GM12878 (cell line): ENCODE measurements at regions not wholly inside any gene's neighbourhood (a gene's known extent, or its start where the extent isn't known, plus 50 kb on each side); places are given as distances from the start of the nearest gene placed in this dataset.

Experiments used
- ATAC-seq: fragments of 200-7000 bp; cut with Tn5 transposase; 3 replicates; pipeline ENCODE4 v1.9.1; 2020; ENCODE audit warnings: mild to moderate bottlenecking, moderate library complexity
- BruUV-seq: library from RNA; stranded (reverse); fragments of 400-500 nt; replicated peaks from 2 replicates; lab custom pipeline; 2021; lab: Mats Ljungman, UMichigan
- CTCF ChIA-PET: fragments of 300-600 bp; sonication (Branson Sonifier 250); formaldehyde crosslinking; extraction: SDS; loops from one replicate; lab custom pipeline; 2021; ENCODE audit warnings: inconsistent platforms; lab: Yijun Ruan, JAX
- POLR2A ChIA-PET: fragments of 350-600 bp; formaldehyde crosslinking; extraction: SDS; loops from one replicate; lab custom pipeline; 2021; ENCODE audit warnings: inconsistent platforms; lab: Charles Lee
- RAD21 ChIA-PET: fragments of 300-600 bp; sonication (Branson Sonifier 250); formaldehyde crosslinking; loops from one replicate; lab custom pipeline; 2023; ENCODE audit warnings: antibody characterized with exemption; ENCODE audit not compliant: unreplicated experiment; lab: Charles Lee
- SMC1A ChIA-PET: fragments of 300-600 bp; sonication (Branson Sonifier 250); formaldehyde crosslinking; loops from one replicate; lab custom pipeline; 2023; ENCODE audit not compliant: unreplicated experiment, uncharacterized antibody; lab: Charles Lee
- DNase-seq: peaks from one replicate; pipeline ENCODE4 v3.0.0-alpha.2; 2011; ENCODE audit warnings: low read depth, low spot score
- FAIRE-seq: peaks from 3 replicates; lab custom pipeline; 2011; peaks lifted over from hg19 to GRCh38; lab: Jason Lieb, UNC
- H2AFZ ChIP-seq: 2 replicates; pipeline ENCODE4 v1.6.0; 2011; ENCODE audit warnings: low read depth, low read length, control low read depth; ENCODE audit not compliant: control insufficient read depth
- H3K27ac ChIP-seq: 2 replicates; pipeline ENCODE4 v1.5.1; 2011; ENCODE audit warnings: control low read depth; ENCODE audit not compliant: control insufficient read depth, insufficient read depth
- H3K27me3 ChIP-seq, 2 experiments: replicated peaks in 1 of 2; 2 replicates each; pipeline versions ENCODE4 v1.6.0 to v1.6.1; 2011; ENCODE audit warnings: low read length in 1 of 2; ENCODE audit not compliant: control insufficient read depth in 2 of 2, insufficient read depth in 2 of 2
- H3K36me3 ChIP-seq, 2 experiments: 2 replicates each; pipeline ENCODE4 v1.5.1; 2011; ENCODE audit warnings: low read length in 1 of 2; ENCODE audit not compliant: control insufficient read depth in 2 of 2, insufficient read depth in 2 of 2
- H3K4me1 ChIP-seq: 2 replicates; pipeline ENCODE4 v1.6.1; 2011; ENCODE audit warnings: mild to moderate bottlenecking, low read length, moderate library complexity, mixed read lengths; ENCODE audit not compliant: control insufficient read depth, insufficient read depth
- H3K4me2 ChIP-seq: 2 replicates; pipeline ENCODE4 v1.6.0; 2011; ENCODE audit warnings: control low read depth; ENCODE audit not compliant: control insufficient read depth, insufficient read depth
- H3K4me3 ChIP-seq: fragments of 200-600 bp; sonication (generic); 2 replicates; pipeline ENCODE4 v1.5.1; 2016
- H3K79me2 ChIP-seq: 2 replicates; pipeline ENCODE4 v1.6.0; 2011; ENCODE audit warnings: low read length; ENCODE audit not compliant: control insufficient read depth, insufficient read depth
- H3K9ac ChIP-seq: 2 replicates; pipeline ENCODE4 v1.8.0; 2011; ENCODE audit warnings: low read length, control low read depth, mixed read lengths; ENCODE audit not compliant: control insufficient read depth, insufficient read depth
- H3K9me3 ChIP-seq: replicated peaks from 3 replicates; pipeline ENCODE4 v1.5.1; 2011; ENCODE audit warnings: mild to moderate bottlenecking, low read length; ENCODE audit not compliant: control insufficient read depth, insufficient read depth
- H4K20me1 ChIP-seq: 2 replicates; pipeline ENCODE4 v1.6.0; 2011; ENCODE audit not compliant: control insufficient read depth, insufficient read depth
- CHD1 ChIP-seq: IDR thresholded peaks from 2 replicates; pipeline ENCODE4 v1.6.1; 2012; ENCODE audit warnings: low read depth, low read length, improper control_type of control experiment
- HDGF ChIP-seq: fragments of 450-650 bp; IDR thresholded peaks from 2 replicates; pipeline ENCODE4 v1.6.1; 2016; ENCODE audit warnings: antibody characterized with exemption
- MYC ChIP-seq: IDR thresholded peaks from 2 replicates; pipeline ENCODE4 v1.6.1; 2011; ENCODE audit warnings: mild to moderate bottlenecking, low read length, moderate library complexity, inconsistent platforms; ENCODE audit not compliant: insufficient read depth, insufficient replicate concordance, insufficient read length, severe bottlenecking
- NR2C1 ChIP-seq: fragments of 450-650 bp; IDR thresholded peaks from 2 replicates; pipeline ENCODE4 v1.6.1; 2017; ENCODE audit warnings: antibody characterized with exemption, mild to moderate bottlenecking, moderate library complexity
- RAD21 ChIP-seq: IDR thresholded peaks from 2 replicates; pipeline ENCODE4 v1.6.1; 2011; ENCODE audit warnings: mild to moderate bottlenecking, low read depth, low read length, moderate library complexity; ENCODE audit not compliant: insufficient read depth
- RBBP5 ChIP-seq: fragments of 200-600 bp; sonication (generic); conservative IDR thresholded peaks from 2 replicates; pipeline ENCODE4 v1.6.1; 2016
- RUNX3 ChIP-seq: IDR thresholded peaks from 2 replicates; pipeline ENCODE4 v1.6.1; 2012; ENCODE audit warnings: low read length, inconsistent platforms
- SPI1 ChIP-seq: IDR thresholded peaks from 2 replicates; pipeline ENCODE4 v1.6.1; 2011; ENCODE audit warnings: low read depth, mild to moderate bottlenecking, low read length, moderate library complexity, borderline replicate concordance; ENCODE audit not compliant: insufficient read depth
- STAT3 ChIP-seq: IDR thresholded peaks from 2 replicates; pipeline ENCODE4 v1.6.1; 2011; ENCODE audit warnings: low read depth, low read length, improper control_type of control experiment
- SUZ12 ChIP-seq: fragments of 200-600 bp; sonication (generic); IDR thresholded peaks from one replicate; pipeline ENCODE4 v1.6.1; 2018; ENCODE audit warnings: antibody characterized with exemption, mild to moderate bottlenecking; ENCODE audit not compliant: unreplicated experiment
- WGBS: methylation state at CpG from one replicate; pipeline ENCODE4 v1.1.6; 2016; ENCODE audit warnings: low lambda C conversion rate; ENCODE audit not compliant: insufficient replicate concordance, insufficient coverage; ENCODE audit errors: missing lambda C conversion rate; 5-methylcytosine and 5-hydroxymethylcytosine counted together
- in situ Hi-C: fragments of 300-500 bp; cut with MboI; formaldehyde crosslinking; loops from 9 replicates; pipeline ENCODE4 v1.14.3; 2018; ENCODE audit warnings: mixed read lengths
- intact Hi-C: fragments of 100-400 bp; cut with micrococcal nuclease; formaldehyde crosslinking; loops from one replicate; pipeline ENCODE4 v1.14.2; 2022; ENCODE audit not compliant: unreplicated experiment
- TF ChIP-seq, protein P1 (sequence below): fragments of 450-650 bp; IDR thresholded peaks from 2 replicates; pipeline ENCODE4 v1.6.1; 2016; ENCODE audit warnings: mild to moderate bottlenecking
- TF ChIP-seq, protein P2 (sequence below): fragments of 450-650 bp; conservative IDR thresholded peaks from 2 replicates; pipeline ENCODE4 v1.6.1; 2017; ENCODE audit warnings: mild to moderate bottlenecking, moderate library complexity
- TF ChIP-seq, protein P3 (sequence below): fragments of 450-650 bp; IDR thresholded peaks from 2 replicates; pipeline ENCODE4 v1.6.1; 2016; ENCODE audit warnings: mild to moderate bottlenecking, moderate library complexity, borderline replicate concordance
- TF ChIP-seq, protein P4 (sequence below): IDR thresholded peaks from 2 replicates; pipeline ENCODE4 v1.6.1; 2012; ENCODE audit warnings: low read depth, low read length, improper control_type of control experiment

DNA sequence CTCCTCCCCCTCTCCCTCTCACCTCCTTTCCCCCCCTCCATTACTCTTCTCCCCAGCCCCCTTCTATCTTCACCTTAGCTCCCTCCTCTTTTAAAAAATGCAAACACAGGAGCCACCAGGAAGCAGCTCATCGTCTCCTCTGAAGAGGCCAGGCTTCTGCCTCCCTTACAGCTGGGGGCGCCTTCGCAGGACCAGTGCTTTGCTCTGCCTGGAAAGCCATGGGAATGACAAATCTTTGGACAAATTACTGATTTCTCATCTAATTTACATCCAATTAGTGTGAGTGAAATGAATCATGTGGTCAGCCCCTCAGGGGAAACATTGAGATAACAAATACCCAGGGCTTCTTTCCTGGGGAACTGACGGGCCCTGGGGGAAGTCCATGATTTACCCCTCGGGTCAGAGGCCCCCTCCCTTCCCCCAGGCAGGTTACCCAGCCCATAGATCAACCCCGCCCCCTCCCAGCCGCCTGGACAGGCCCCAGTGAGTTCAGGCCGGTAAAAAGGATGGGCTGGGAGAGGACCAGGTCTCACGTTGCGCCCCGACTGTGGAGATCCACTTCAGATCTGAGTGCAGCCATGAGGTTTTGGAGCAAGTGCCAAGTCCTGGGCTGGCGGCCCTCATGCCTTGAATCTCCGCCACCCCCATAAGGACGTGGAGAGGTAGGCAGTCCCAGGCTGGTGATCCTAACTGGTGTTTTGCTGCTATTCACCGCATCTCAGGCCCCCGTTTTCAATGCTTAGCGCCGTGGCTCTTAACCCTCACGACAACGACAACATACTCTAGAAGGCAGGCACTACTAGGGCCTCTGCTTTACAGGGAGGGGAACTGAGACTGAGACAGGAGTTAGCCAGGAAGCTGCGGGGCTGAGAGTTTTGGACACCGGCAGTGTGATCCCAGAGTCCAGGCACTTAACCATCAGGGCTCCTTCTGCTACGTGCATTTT, 300.8 kb downstream of the RRAGC start:
- BruUV-seq, result TSS peak; percentile 78
- TF ChIP-seq SPI1 (peak; percentile 16; the same call in 1 of the 2 replicates), MYC (no peak), CHD1 (no peak), RAD21 (no peak), SUZ12 (no peak), NR2C1 (no peak), HDGF (no peak), RUNX3 (peak; percentile 59; the same call in 1 of the 2 replicates), RBBP5 (no peak), STAT3 (no peak)
- TF ChIP-seq, protein P1, sequence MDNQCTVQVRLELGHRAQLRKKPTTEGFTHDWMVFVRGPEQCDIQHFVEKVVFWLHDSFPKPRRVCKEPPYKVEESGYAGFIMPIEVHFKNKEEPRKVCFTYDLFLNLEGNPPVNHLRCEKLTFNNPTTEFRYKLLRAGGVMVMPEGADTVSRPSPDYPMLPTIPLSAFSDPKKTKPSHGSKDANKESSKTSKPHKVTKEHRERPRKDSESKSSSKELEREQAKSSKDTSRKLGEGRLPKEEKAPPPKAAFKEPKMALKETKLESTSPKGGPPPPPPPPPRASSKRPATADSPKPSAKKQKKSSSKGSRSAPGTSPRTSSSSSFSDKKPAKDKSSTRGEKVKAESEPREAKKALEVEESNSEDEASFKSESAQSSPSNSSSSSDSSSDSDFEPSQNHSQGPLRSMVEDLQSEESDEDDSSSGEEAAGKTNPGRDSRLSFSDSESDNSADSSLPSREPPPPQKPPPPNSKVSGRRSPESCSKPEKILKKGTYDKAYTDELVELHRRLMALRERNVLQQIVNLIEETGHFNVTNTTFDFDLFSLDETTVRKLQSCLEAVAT, result no peak
- TF ChIP-seq, protein P2, sequence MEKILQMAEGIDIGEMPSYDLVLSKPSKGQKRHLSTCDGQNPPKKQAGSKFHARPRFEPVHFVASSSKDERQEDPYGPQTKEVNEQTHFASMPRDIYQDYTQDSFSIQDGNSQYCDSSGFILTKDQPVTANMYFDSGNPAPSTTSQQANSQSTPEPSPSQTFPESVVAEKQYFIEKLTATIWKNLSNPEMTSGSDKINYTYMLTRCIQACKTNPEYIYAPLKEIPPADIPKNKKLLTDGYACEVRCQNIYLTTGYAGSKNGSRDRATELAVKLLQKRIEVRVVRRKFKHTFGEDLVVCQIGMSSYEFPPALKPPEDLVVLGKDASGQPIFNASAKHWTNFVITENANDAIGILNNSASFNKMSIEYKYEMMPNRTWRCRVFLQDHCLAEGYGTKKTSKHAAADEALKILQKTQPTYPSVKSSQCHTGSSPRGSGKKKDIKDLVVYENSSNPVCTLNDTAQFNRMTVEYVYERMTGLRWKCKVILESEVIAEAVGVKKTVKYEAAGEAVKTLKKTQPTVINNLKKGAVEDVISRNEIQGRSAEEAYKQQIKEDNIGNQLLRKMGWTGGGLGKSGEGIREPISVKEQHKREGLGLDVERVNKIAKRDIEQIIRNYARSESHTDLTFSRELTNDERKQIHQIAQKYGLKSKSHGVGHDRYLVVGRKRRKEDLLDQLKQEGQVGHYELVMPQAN, result no peak
- TF ChIP-seq, protein P3, sequence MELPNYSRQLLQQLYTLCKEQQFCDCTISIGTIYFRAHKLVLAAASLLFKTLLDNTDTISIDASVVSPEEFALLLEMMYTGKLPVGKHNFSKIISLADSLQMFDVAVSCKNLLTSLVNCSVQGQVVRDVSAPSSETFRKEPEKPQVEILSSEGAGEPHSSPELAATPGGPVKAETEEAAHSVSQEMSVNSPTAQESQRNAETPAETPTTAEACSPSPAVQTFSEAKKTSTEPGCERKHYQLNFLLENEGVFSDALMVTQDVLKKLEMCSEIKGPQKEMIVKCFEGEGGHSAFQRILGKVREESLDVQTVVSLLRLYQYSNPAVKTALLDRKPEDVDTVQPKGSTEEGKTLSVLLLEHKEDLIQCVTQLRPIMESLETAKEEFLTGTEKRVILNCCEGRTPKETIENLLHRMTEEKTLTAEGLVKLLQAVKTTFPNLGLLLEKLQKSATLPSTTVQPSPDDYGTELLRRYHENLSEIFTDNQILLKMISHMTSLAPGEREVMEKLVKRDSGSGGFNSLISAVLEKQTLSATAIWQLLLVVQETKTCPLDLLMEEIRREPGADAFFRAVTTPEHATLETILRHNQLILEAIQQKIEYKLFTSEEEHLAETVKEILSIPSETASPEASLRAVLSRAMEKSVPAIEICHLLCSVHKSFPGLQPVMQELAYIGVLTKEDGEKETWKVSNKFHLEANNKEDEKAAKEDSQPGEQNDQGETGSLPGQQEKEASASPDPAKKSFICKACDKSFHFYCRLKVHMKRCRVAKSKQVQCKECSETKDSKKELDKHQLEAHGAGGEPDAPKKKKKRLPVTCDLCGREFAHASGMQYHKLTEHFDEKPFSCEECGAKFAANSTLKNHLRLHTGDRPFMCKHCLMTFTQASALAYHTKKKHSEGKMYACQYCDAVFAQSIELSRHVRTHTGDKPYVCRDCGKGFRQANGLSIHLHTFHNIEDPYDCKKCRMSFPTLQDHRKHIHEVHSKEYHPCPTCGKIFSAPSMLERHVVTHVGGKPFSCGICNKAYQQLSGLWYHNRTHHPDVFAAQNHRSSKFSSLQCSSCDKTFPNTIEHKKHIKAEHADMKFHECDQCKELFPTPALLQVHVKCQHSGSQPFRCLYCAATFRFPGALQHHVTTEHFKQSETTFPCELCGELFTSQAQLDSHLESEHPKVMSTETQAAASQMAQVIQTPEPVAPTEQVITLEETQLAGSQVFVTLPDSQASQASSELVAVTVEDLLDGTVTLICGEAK, result 0 out of 2 replicates have a peak, but pooled peaks have one; percentile 43
- TF ChIP-seq, protein P4, sequence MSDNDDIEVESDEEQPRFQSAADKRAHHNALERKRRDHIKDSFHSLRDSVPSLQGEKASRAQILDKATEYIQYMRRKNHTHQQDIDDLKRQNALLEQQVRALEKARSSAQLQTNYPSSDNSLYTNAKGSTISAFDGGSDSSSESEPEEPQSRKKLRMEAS, result no peak

More for the DNA sequence above, 300.8 kb downstream of the RRAGC start:
- peak; percentile 38 for DNase-seq
- H3K4me3 ChIP-seq, result peak overlapping the region; percentile 9; the same call in 1 of the 2 replicates
- in situ Hi-C loops (no loop called here), intact Hi-C loops (loop anchor here (2.0 kb wide), 1 partner anchor 32 kb away; no protein-coding TSS in a partner anchor)
- no peaks in the 10 kb centered on the region for H3K36me3 ChIP-seq
- FAIRE-seq, result no peak
- peak; percentile 74 for ATAC-seq
- CTCF ChIA-PET, result interaction anchor here (0.6 to 3.0 kb wide), 7 partner anchors 18 to 531 kb away, joined by 3 to 11 read pairs (median 3); no protein-coding TSS in a partner anchor
- H3K9me3 ChIP-seq, result no peaks in the 10 kb centered on the region
- RAD21 ChIA-PET, result interaction anchor here (0.8 to 3.7 kb wide), 5 partner anchors 22 to 257 kb away, joined by 3 to 16 read pairs (median 3); no protein-coding TSS in a partner anchor
- H3K9ac ChIP-seq, result peak overlapping the region; percentile 75
- no peaks in the 10 kb centered on the region for H3K27me3 ChIP-seq
- H4K20me1 ChIP-seq, result no peaks in the 10 kb centered on the region
- WGBS, result 22% methylated on average over 21 of the region's 23 CpGs
- H2AFZ ChIP-seq, result peak overlapping the region; percentile 87
- H3K27ac ChIP-seq, result peak overlapping the region; percentile 87
- H3K79me2 ChIP-seq, result peaks cover 1% of the 10 kb centered on the region; the same call in 1 of the 2 replicates
- peaks cover 40% of the 10 kb centered on the region for H3K4me1 ChIP-seq
- SMC1A ChIA-PET, result interaction anchor here (0.9 to 3.3 kb wide), 7 partner anchors 9 to 257 kb away, joined by 3 to 17 read pairs (median 4); no protein-coding TSS in a partner anchor
- H3K4me2 ChIP-seq, result peak overlapping the region; percentile 93
- POLR2A ChIA-PET, result interaction anchor here (0.5 to 3.6 kb wide), 4 partner anchors 32 to 301 kb away, joined by 4 to 18 read pairs (median 8); partner anchors contain the start of gene RRAGC
